Neural cell (in vitro differentiated cells): ENCODE measurements at regions not wholly inside any gene's neighbourhood (a gene's known extent, or its start where the extent isn't known, plus 50 kb on each side); places are given as distances from the start of the nearest gene placed in this dataset.
A peak's percentile ranks its signal among the peaks of the same experiment; 100 is the strongest.

Experiments used
- H2AFZ ChIP-seq: fragments of 200-600, 300-800 bp; sonication (generic), shearing (Covaris generic); 2 replicates; pipeline ENCODE4 v1.6.0; 2014; ENCODE audit warnings: low read depth, mild to moderate bottlenecking, antibody characterized with exemption, low read length, moderate library complexity
- H3F3A ChIP-seq: fragments of 200-600 bp; shearing (Covaris generic); 2 replicates; pipeline ENCODE4 v1.6.1; 2016; ENCODE audit warnings: mild to moderate bottlenecking, moderate library complexity, mixed read lengths, antibody characterized with exemption, low read length; ENCODE audit not compliant: insufficient read depth, poor library complexity, severe bottlenecking
- H3K27ac ChIP-seq: fragments of 200-600, 300-800 bp; sonication (generic), shearing (Covaris generic); 2 replicates; pipeline ENCODE4 v1.5.1; 2014; ENCODE audit warnings: mild to moderate bottlenecking, low read length, moderate library complexity
- H3K27me3 ChIP-seq: fragments of 300-800, 200-600 bp; sonication (generic), shearing (Covaris generic); 2 replicates; pipeline ENCODE4 v1.6.0; 2014; ENCODE audit warnings: mild to moderate bottlenecking, low read depth, low read length, moderate library complexity; ENCODE audit not compliant: insufficient read depth
- H3K36me3 ChIP-seq: fragments of 300-800, 200-600 bp; sonication (generic), shearing (Covaris generic); 2 replicates; pipeline ENCODE4 v1.5.1; 2014; ENCODE audit warnings: mild to moderate bottlenecking, antibody characterized with exemption, low read length, moderate library complexity; ENCODE audit not compliant: insufficient read depth
- H3K4me2 ChIP-seq: fragments of 300-800, 200-600 bp; sonication (generic), shearing (Covaris generic); 2 replicates; pipeline ENCODE4 v1.6.0; 2014; ENCODE audit warnings: mild to moderate bottlenecking, low read length
- H3K4me3 ChIP-seq: fragments of 300-800, 200-600 bp; sonication (generic), shearing (Covaris generic); 2 replicates; pipeline ENCODE4 v1.5.1; 2014; ENCODE audit warnings: mild to moderate bottlenecking, low read length, moderate library complexity
- H3K79me2 ChIP-seq: fragments of 200-600 bp; shearing (Covaris generic); replicated peaks from 2 replicates; pipeline ENCODE4 v1.6.0; 2014; ENCODE audit warnings: mild to moderate bottlenecking, low read length, moderate library complexity; ENCODE audit not compliant: insufficient read depth
- H3K9ac ChIP-seq: fragments of 300-800, 200-600 bp; sonication (generic), shearing (Covaris generic); 2 replicates; pipeline ENCODE4 v1.6.1; 2016; ENCODE audit warnings: mild to moderate bottlenecking, low read length, mixed read lengths
- H3K9me2 ChIP-seq: fragments of 200-600 bp; shearing (Covaris generic); 2 replicates; pipeline ENCODE4 v1.6.1; 2016; ENCODE audit warnings: mild to moderate bottlenecking, low read length, mixed read lengths; ENCODE audit not compliant: insufficient read depth
- H3K9me3 ChIP-seq: fragments of 200-600, 300-800 bp; sonication (generic), shearing (Covaris generic); 2 replicates; pipeline ENCODE4 v1.6.1; 2016; ENCODE audit warnings: mild to moderate bottlenecking, mixed run types, low read length, moderate library complexity, mixed read lengths
- H4K20me1 ChIP-seq: fragments of 200-600 bp; shearing (Covaris generic); 2 replicates; pipeline ENCODE4 v1.6.1; 2016; ENCODE audit warnings: mild to moderate bottlenecking, mixed run types; ENCODE audit not compliant: insufficient read depth
- EP300 ChIP-seq: fragments of 450-650 bp; conservative IDR thresholded peaks from 2 replicates; pipeline ENCODE4 v1.6.1; 2014; ENCODE audit warnings: antibody characterized with exemption, mild to moderate bottlenecking, moderate library complexity; ENCODE audit not compliant: poor library complexity, severe bottlenecking
- EZH2 ChIP-seq: fragments of 200-600, 300-800 bp; shearing (Covaris generic), sonication (generic); IDR thresholded peaks from 2 replicates; pipeline ENCODE4 v1.6.1; 2014; ENCODE audit warnings: antibody characterized with exemption, low read length, borderline replicate concordance, mild to moderate bottlenecking; ENCODE audit not compliant: insufficient read depth, poor library complexity, severe bottlenecking
- MXI1 ChIP-seq: fragments of 450-650 bp; conservative IDR thresholded peaks from 2 replicates; pipeline ENCODE4 v1.6.1; 2014; ENCODE audit warnings: antibody characterized with exemption, mild to moderate bottlenecking; ENCODE audit not compliant: poor library complexity, severe bottlenecking
- POLR2AphosphoS5 ChIP-seq: IDR thresholded peaks from 2 replicates; pipeline ENCODE4 v1.6.1; 2012
- RAD21 ChIP-seq: fragments of 450-650 bp; conservative IDR thresholded peaks from 2 replicates; pipeline ENCODE4 v1.6.1; 2014; ENCODE audit warnings: antibody characterized with exemption, mild to moderate bottlenecking, moderate library complexity
- SMC3 ChIP-seq: fragments of 450-650 bp; conservative IDR thresholded peaks from 2 replicates; pipeline ENCODE4 v1.6.1; 2014; ENCODE audit warnings: antibody characterized with exemption, mild to moderate bottlenecking, moderate library complexity; ENCODE audit not compliant: poor library complexity
- TAF1 ChIP-seq: IDR thresholded peaks from 2 replicates; pipeline ENCODE4 v1.6.1; 2012; ENCODE audit warnings: low read depth
- TF ChIP-seq, protein P1 (sequence below): IDR thresholded peaks from 2 replicates; pipeline ENCODE4 v1.6.1; 2012; ENCODE audit warnings: borderline replicate concordance

DNA sequence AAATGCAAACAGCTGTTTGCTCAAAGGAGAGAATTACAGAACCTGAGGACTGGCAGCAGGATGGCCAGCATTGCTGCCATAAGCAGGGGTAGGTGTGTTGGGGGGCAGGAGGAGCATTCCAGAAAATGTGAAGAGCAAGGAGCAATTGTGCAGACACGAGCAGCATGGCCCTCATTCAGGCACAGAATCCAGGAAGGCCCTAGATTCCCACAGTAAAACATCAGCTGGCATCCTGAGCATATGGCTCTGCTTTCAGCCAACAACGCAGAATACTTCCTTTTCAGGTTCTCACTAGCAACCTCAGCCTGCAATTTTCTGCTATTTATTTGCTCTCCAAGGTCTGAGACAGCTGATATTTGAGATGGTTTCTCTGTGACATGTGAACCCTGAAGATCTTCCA, 243.4 kb upstream of the POU3F2 start:
- H3K9me2 ChIP-seq: no peaks in the 10 kb centered on the region
- H3F3A ChIP-seq: peaks cover 7% of the 10 kb centered on the region
- no peak overlapping the region for H3K4me2 ChIP-seq
- TF ChIP-seq POLR2AphosphoS5 (peak; percentile 38), SMC3 (no peak)
- TF ChIP-seq, protein P1, sequence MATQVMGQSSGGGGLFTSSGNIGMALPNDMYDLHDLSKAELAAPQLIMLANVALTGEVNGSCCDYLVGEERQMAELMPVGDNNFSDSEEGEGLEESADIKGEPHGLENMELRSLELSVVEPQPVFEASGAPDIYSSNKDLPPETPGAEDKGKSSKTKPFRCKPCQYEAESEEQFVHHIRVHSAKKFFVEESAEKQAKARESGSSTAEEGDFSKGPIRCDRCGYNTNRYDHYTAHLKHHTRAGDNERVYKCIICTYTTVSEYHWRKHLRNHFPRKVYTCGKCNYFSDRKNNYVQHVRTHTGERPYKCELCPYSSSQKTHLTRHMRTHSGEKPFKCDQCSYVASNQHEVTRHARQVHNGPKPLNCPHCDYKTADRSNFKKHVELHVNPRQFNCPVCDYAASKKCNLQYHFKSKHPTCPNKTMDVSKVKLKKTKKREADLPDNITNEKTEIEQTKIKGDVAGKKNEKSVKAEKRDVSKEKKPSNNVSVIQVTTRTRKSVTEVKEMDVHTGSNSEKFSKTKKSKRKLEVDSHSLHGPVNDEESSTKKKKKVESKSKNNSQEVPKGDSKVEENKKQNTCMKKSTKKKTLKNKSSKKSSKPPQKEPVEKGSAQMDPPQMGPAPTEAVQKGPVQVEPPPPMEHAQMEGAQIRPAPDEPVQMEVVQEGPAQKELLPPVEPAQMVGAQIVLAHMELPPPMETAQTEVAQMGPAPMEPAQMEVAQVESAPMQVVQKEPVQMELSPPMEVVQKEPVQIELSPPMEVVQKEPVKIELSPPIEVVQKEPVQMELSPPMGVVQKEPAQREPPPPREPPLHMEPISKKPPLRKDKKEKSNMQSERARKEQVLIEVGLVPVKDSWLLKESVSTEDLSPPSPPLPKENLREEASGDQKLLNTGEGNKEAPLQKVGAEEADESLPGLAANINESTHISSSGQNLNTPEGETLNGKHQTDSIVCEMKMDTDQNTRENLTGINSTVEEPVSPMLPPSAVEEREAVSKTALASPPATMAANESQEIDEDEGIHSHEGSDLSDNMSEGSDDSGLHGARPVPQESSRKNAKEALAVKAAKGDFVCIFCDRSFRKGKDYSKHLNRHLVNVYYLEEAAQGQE: no peak
- no peak overlapping the region for H2AFZ ChIP-seq
- peak overlapping the region; percentile 40 for H3K27ac ChIP-seq
- H3K9ac ChIP-seq: peak overlapping the region; percentile 17
- no peaks in the 10 kb centered on the region for H3K36me3 ChIP-seq
- no peaks in the 10 kb centered on the region for H3K27me3 ChIP-seq
- H3K4me3 ChIP-seq: no peak overlapping the region
- H3K9me3 ChIP-seq: no peaks in the 10 kb centered on the region
- no peaks in the 10 kb centered on the region for H3K79me2 ChIP-seq
- no peaks in the 10 kb centered on the region for H4K20me1 ChIP-seq

DNA sequence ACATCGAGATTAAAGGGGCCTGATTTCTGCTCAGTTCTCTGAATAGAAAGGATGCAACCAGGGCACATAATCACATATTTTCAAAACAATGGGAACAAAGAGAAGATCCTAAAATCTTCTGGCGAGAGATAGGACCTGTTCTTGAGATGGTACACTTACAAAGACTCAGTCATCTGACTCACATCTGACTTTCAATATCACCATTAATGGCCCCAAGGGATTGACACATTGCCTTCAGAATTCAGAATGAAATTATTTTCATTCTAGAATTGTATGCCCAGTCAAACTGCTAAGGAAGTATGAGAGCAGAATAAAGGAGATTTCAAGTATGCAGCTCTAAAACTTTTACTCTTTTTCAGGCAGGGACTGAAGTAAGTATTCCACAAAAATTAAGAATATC, 240.7 kb upstream of the POU3F2 start:
- no peak for TF ChIP-seq EP300
- H3K36me3 ChIP-seq: no peaks in the 10 kb centered on the region
- H3K9me3 ChIP-seq: no peaks in the 10 kb centered on the region
- H3K4me3 ChIP-seq: no peak overlapping the region
- H3K9me2 ChIP-seq: no peaks in the 10 kb centered on the region
- no peak overlapping the region for H3K27ac ChIP-seq
- no peaks in the 10 kb centered on the region for H3K27me3 ChIP-seq
- no peak overlapping the region for H3K4me2 ChIP-seq
- H3K9ac ChIP-seq: no peak overlapping the region
- no peaks in the 10 kb centered on the region for H4K20me1 ChIP-seq
- peaks cover 7% of the 10 kb centered on the region for H3F3A ChIP-seq
- H3K79me2 ChIP-seq: no peaks in the 10 kb centered on the region
- no peak overlapping the region for H2AFZ ChIP-seq

DNA sequence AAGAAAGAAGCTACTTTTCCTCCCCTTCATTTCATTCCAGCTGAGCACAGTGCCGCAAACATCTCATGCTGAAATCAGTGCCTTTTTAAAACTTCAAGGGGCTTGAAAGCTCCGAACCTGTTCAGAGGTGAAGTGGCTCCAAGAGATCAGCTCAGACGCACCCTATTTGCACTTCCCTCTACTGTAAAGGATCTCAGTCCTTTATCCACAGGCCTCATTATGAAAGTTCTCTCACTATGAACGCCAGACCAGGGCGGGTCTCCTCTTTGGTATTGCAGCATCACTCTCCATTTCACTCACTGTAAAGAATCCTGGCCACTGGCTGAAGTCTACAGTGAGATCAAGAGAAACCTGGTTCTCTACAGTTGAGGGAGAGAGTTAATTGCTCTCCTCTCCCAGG, 232.7 kb upstream of the POU3F2 start:
- Histone ChIP-seq H3K4me3 (no peak overlapping the region), H2AFZ (no peak overlapping the region), H3K9me3 (no peaks in the 10 kb centered on the region), H3K9ac (no peak overlapping the region), H3K27ac (no peak overlapping the region), H3K4me2 (no peak overlapping the region), H3K9me2 (no peaks in the 10 kb centered on the region), H4K20me1 (no peaks in the 10 kb centered on the region), H3K79me2 (no peaks in the 10 kb centered on the region), H3K27me3 (no peaks in the 10 kb centered on the region), H3F3A (no peaks in the 10 kb centered on the region), H3K36me3 (no peaks in the 10 kb centered on the region)
- TF ChIP-seq TAF1 (no peak), MXI1 (no peak), EP300 (no peak), SMC3 (no peak), RAD21 (no peak), EZH2 (no peak)
- TF ChIP-seq, protein P1: no peak
